Cerebellar nuclear complex (tissue), 1 donor: ENCODE measurements at regions not wholly inside any gene's neighbourhood (a gene's known extent, or its start where the extent isn't known, plus 50 kb on each side); places are given as distances from the start of the nearest gene placed in this dataset.
A peak's percentile ranks its signal among the peaks of the same experiment; 100 is the strongest.
"Not testable (repeated sequence)": the region's sequence is repeated elsewhere in the genome, so short reads cannot be mapped to it uniquely, and the experiment has no call there.

Experiments used
- DNase-seq, 2 experiments: peaks; one replicate each; lab custom pipeline; 2025; lab: John Stamatoyannopoulos, UW

- no peak for DNase-seq
These were observed 51.5 kb upstream of the MELK start for GRCh38 chr9:36521148-36521547.

- DNase-seq, result no peak
These were observed 55.6 kb upstream of the MELK start for GRCh38 chr9:36517131-36517530.

DNA sequence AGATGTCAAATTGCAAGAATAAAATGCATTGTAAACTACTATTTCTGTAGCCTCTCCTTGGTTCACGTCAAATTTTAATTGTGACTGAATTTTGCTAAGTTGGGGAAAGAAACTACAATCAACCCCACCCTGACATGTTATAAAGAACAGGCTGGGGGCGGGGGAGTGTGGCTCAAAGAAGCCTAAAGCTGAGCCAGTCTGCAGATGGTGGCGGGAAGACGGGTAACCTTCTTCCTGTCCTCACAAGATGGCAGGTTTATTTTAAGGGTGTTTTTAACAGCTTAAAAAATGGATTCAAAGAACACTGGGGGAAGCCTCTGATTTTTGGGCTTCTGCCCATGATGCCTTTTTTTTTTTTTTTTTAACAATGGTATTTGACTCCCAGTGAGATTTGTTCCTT lies 68.5 kb upstream of the MELK start:
- DNase-seq, result no peak

DNA sequence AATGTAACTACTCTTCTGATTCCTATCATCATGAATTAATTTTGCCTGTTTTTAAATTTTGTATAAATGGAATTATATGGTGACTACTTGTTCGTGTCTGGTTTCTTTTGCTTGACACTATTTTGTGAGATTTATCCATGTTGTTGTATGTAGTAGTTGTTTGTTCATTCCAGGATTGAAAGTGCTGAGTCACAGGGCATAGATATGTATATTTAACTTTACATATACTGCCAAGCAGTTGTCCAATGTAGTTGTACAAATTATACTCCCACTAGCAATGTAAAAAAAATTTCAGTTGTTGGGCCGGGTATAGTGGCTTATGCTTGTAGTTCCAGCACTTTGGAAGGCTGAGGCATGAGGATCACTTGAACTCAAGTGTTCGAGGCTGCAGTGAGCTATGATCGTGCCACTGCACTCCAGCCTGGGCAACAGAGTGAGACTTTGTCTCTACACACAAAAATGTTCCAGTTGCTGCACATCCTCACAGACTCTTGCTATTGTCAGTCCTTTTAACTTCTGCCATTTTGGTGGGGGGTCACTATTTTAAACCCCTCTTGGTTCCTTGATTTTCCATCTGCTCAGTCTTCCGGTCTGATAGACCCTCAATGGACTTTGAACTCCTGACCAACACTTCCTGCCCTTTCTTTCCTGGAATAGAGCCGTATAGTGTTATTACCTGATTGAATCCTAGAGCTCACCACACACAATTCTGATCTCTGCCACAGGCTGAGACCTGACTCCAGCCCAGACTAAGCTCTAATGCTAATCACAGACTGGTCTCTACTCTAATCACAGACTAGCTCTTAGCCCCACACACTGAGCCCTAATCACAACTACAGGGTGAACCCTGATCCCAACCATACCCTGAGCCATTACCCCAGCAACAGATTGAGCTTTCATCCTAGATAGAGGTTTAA lies 69.3 kb upstream of the MELK start:
- no peak for DNase-seq

- no peak for DNase-seq
These were observed 71.0 kb upstream of the MELK start for GRCh38 chr9:36501727-36502126.

DNA sequence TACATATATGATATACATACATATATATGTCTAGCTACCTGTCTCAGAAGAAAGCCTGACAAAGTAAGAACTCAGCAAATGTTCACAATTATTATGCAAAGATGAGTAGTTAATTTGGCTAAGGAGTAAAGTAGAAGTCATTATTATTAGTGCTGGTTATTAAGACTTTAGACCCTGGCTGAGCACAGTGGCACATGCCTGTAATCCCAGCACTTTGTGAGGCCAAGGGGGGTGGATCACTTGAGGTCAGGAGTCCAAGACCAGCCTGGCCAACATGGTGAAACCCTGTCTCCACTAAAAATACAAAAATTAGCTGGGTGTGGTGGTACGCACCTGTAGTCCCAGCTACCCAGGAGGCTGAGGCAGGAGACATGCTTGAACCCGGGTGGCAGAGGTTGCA lies 71.8 kb upstream of the MELK start:
- DNase-seq, result not testable (repeated sequence)

GRCh38 chr9:36499174-36499890 lies 73.4 kb upstream of the MELK start:
- DNase-seq, result no peak

- DNase-seq, result not testable (repeated sequence)
These were observed 79.1 kb upstream of the MELK start for GRCh38 chr9:36493564-36493963.

DNA sequence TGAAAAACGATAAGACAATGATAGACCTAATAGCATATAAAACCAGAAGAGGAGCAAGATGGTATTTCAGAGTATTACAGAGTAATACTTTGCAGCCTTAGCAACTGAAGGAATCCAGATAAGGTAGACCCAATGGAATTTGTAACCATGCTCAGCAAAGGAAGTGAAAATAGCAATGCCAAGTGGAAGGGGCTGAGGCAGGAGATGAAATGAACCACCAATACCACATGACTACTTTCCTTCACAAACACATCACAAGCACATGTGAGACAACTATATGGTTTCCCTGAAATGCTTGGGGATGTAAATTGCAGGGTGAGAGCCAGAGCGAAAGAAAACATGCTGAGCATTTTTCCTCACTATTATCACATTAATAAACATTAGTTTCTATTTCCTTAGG lies 79.8 kb upstream of the MELK start:
- DNase-seq, result no peak

DNA sequence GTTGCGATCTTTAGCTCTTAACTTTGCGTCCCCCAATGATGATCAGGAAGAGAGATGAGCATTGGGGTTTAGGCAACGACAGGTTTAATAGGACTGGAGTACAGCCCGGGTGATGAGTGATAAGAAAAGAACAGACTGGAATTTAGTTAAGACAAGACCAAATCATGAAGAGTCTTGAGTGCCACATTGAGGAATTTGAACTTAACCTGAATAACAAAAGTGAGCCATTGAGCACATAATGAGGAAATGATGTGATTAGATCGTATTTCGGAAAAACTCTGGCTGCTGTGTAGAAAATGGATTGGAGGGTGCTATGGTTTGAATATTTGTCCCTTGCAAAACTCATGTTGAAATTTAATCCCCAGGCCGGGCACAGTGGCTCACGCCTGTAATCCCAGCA lies 83.2 kb upstream of the MELK start:
- no peak for DNase-seq

DNA sequence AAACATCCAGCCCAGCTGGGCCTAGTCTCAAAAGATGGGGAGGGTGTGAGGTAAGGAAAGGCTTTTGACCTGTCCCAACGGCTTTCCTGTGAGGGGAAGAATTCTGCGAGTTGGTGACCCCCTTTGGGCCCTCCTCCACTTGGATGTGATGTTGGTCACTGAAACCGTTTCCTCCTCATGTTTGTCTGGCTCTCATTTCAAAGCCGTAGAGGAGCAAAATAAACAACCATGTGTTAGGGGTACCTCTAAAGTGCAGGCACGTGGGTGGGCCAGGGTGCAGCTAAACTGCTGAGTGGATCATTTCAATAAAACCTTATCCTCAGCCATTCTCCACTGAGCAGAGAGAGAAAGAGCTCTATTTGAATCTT lies 84.3 kb upstream of the MELK start:
- no peak for DNase-seq

DNA sequence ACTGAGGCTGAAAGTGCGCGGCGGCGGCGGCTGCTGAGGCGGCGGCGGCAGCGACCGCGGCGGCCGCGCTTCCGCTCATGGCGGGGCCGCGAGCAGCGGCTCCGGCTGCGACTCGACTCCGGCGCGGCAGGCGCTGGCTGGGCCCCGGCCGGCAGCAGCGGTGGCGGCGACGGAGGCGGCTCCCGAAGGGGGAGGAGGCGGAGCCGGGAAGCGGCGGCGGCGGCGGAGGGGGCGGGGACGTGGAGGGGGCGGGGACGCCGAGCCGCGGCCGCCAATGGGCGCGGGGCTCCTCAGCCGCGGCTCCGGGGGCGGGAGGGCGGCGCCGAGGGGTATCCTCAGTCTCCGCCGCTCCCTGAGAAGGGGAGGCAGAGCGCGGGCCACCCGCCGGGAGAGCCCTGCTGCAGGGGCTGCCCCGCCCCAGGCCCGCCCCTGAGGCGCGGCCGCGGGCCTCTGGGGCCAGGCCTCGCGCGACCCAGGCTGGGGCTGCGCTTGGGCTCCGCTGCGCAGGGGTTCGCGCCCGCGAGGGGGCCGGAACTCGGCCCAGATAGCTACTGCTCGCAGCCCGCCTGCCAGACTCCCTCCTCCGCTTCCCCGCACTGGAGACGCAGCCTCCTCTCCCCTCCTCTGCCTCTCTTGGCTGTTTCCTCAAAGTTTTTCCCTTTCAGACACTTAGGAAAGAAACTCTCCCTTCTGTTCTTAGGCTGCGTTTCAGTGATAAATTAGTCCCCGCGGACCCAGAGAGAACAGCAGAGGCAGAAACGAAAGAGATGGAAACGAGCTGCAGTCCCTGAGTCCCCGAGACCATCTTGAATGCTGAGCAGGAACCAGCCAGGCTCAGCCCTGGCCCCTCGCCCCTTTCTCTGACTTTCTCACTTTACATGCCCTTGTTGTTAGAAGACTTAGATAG lies 85.0 kb upstream of the MELK start:
- peak; percentile 2 to 8 for DNase-seq

GRCh38 chr9:36486933-36487481 lies 85.7 kb upstream of the MELK start:
- DNase-seq, result no peak

- DNase-seq, result no peak
These were observed 86.3 kb upstream of the MELK start for GRCh38 chr9:36486329-36486932.

- DNase-seq, result peak in 1 of 2 experiments; percentile 1
These were observed 85.7 kb upstream of the RNF38 start for GRCh38 chr9:36485647-36486328.

DNA sequence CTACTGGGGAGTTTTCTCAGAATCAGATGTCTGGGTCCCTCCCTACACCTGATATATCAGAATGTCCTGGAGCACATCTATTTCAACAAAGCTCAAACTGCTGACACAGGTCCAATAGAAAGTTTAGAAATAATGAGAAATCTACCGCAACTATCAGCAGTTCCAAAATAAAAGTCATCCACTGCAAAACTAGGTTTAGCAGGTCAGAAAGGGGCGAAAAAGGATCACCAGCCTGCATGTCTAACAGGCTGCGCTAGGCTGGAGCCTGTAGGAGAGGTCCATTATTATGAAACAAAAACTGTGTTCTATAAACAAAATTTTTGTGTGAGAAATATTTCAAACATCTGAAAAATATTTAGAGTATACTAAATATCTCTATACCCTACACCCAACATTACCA lies 84.1 kb upstream of the RNF38 start:
- DNase-seq, result no peak

- no peak for DNase-seq
These were observed 79.0 kb upstream of the RNF38 start for GRCh38 chr9:36479101-36479500.

- no peak for DNase-seq
These were observed 71.3 kb upstream of the RNF38 start for GRCh38 chr9:36471359-36471758.

DNA sequence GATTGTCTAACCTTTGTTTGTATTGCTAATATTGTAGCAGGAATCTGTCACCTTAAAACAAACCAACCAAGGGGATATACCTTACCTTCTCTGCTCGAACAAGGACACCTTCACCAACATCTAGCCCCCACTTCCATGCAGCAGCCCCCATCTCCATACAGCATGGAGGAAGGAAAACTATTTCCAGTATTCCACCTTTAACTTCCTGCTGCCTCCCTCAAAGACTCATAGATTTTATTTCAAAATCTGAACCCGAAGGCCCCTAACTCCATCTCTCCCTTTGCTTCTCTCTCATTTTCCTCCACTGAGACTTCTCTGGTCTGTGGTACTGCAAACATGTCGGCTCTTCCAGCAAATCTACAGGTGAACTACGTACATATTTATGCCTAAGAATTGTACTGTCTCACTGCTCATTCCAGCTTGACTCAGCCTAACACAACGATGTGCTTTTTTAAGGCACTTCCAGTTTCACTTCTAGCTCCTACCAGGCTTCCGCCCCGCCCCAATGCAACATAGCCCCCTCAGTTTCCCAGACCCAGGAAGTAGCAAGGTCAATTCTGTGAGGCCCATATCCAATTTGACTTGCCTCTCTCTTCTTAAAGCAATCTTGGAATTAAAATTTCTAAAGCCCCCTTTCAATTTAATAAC lies 70.7 kb upstream of the RNF38 start:
- no peak for DNase-seq

GRCh38 chr9:36463467-36463866 lies 63.4 kb upstream of the RNF38 start:
- no peak for DNase-seq
